GM23338 (cell line): ENCODE measurements at regions not wholly inside any gene's neighbourhood (a gene's known extent, or its start where the extent isn't known, plus 50 kb on each side); places are given as distances from the start of the nearest gene placed in this dataset.

Source experiments
- ATAC-seq: fragments of 200-7000 bp; cut with Tn5 transposase; 3 replicates; pipeline ENCODE4 v1.9.1; 2020
- DNase-seq: peaks from one replicate; pipeline ENCODE4 v3.0.0-alpha.2; 2015; ENCODE audit warnings: low spot score
- H2AFZ ChIP-seq: fragments of 200-600 bp; sonication (generic); 2 replicates; pipeline ENCODE4 v1.8.0; 2016; ENCODE audit warnings: antibody characterized with exemption, mild to moderate bottlenecking, moderate library complexity
- H3F3A ChIP-seq: fragments of 200-600 bp; sonication (generic); replicated peaks from 2 replicates; pipeline ENCODE4 v1.8.0; 2017; ENCODE audit warnings: antibody characterized with exemption, mixed run types, low read depth
- H3K27ac ChIP-seq: fragments of 200-600 bp; sonication (generic); 2 replicates; pipeline ENCODE4 v1.6.1; 2016; ENCODE audit warnings: low read depth
- H3K27me3 ChIP-seq: fragments of 200-600 bp; sonication (generic); 2 replicates; pipeline ENCODE4 v1.8.0; 2016; ENCODE audit warnings: mild to moderate bottlenecking, mixed run types, moderate library complexity; ENCODE audit not compliant: insufficient read depth
- H3K36me3 ChIP-seq: fragments of 200-600 bp; sonication (generic); 2 replicates; pipeline ENCODE4 v1.8.0; 2016; ENCODE audit warnings: mild to moderate bottlenecking; ENCODE audit not compliant: insufficient read depth
- H3K4me1 ChIP-seq: fragments of 200-600 bp; sonication (generic); 2 replicates; pipeline ENCODE4 v1.8.0; 2016; ENCODE audit warnings: mild to moderate bottlenecking, moderate library complexity; ENCODE audit not compliant: insufficient read depth
- H3K4me2 ChIP-seq: fragments of 200-600 bp; sonication (generic); 2 replicates; pipeline ENCODE4 v1.7.1; 2017; ENCODE audit warnings: mixed run types
- H3K4me3 ChIP-seq: fragments of 200-600 bp; sonication (generic); 2 replicates; pipeline ENCODE4 v1.6.1; 2016; ENCODE audit warnings: mixed run types
- H3K79me2 ChIP-seq: fragments of 200-600 bp; sonication (generic); replicated peaks from 2 replicates; pipeline ENCODE4 v1.8.0; 2017; ENCODE audit warnings: mild to moderate bottlenecking; ENCODE audit not compliant: insufficient read depth
- H3K9me2 ChIP-seq: fragments of 200-600 bp; sonication (generic); 2 replicates; pipeline ENCODE4 v1.8.0; 2017; ENCODE audit not compliant: insufficient read depth
- H4K20me1 ChIP-seq: fragments of 200-600 bp; sonication (generic); replicated peaks from 2 replicates; pipeline ENCODE4 v1.8.0; 2017; ENCODE audit warnings: mild to moderate bottlenecking; ENCODE audit not compliant: insufficient read depth
- H3K27ac Mint-ChIP-seq: 2 replicates; pipeline ENCODE4 v1.8.0; 2020; ENCODE audit warnings: inconsistent platforms, mild to moderate bottlenecking, moderate library complexity, mixed read lengths
- H3K27me3 Mint-ChIP-seq: 3 replicates; pipeline ENCODE4 v1.8.0; 2022; ENCODE audit warnings: low read depth, mild to moderate bottlenecking, moderate library complexity, mixed read lengths, inconsistent platforms; ENCODE audit not compliant: insufficient read depth, poor library complexity
- H3K36me3 Mint-ChIP-seq: 3 replicates; pipeline ENCODE4 v1.8.0; 2021; ENCODE audit warnings: low read depth, mild to moderate bottlenecking, inconsistent platforms, moderate library complexity, mixed read lengths
- H3K4me1 Mint-ChIP-seq: 3 replicates; pipeline ENCODE4 v1.8.0; 2020; ENCODE audit warnings: mild to moderate bottlenecking, inconsistent platforms, mixed read lengths
- H3K4me3 Mint-ChIP-seq: 3 replicates; pipeline ENCODE4 v1.8.0; 2021; ENCODE audit warnings: moderate library complexity, mild to moderate bottlenecking, inconsistent platforms, mixed read lengths
- H3K9me3 Mint-ChIP-seq: 3 replicates; pipeline ENCODE4 v1.8.0; 2020; ENCODE audit warnings: moderate library complexity, mild to moderate bottlenecking, inconsistent platforms, mixed read lengths
- CREB1 ChIP-seq: fragments of 250-450 bp; sonication (Bioruptor Pico); IDR thresholded peaks from 2 replicates; pipeline ENCODE4 v1.5.0; 2020; ENCODE audit warnings: low read depth, mild to moderate bottlenecking, moderate library complexity
- CTCF ChIP-seq, 2 experiments: fragments of 200-600 bp in 1 of 2; sonication (generic) in 1 of 2; conservative IDR thresholded peaks; 2 replicates each; pipeline versions ENCODE4 v1.5.1 to v1.6.1; 2016 to 2017; ENCODE audit warnings: antibody characterized with exemption in 2 of 2, low read depth in 2 of 2, mild to moderate bottlenecking in 2 of 2, moderate library complexity in 1 of 2
- EZH2 ChIP-seq: fragments of 200-600 bp; sonication (generic); IDR thresholded peaks from one replicate; pipeline ENCODE4 v1.8.0; 2017; ENCODE audit warnings: antibody characterized with exemption, mild to moderate bottlenecking, low read depth; ENCODE audit not compliant: unreplicated experiment
- NANOG ChIP-seq: IDR thresholded peaks from 2 replicates; pipeline ENCODE4 v1.6.1; 2016; ENCODE audit warnings: antibody characterized with exemption, borderline replicate concordance
- POLR2AphosphoS5 ChIP-seq: IDR thresholded peaks from 2 replicates; pipeline ENCODE4 v1.6.1; 2016; ENCODE audit warnings: antibody characterized with exemption, low read depth
- REST ChIP-seq: IDR thresholded peaks from one replicate; pipeline ENCODE4 v1.6.1; 2018; ENCODE audit warnings: antibody characterized with exemption; ENCODE audit not compliant: unreplicated experiment
- STAT1 ChIP-seq: IDR thresholded peaks from one replicate; pipeline ENCODE4 v1.6.1; 2016; ENCODE audit warnings: antibody characterized with exemption; ENCODE audit not compliant: unreplicated experiment
- ZNF462 ChIP-seq: fragments of 250-450 bp; sonication (Bioruptor Pico); IDR thresholded peaks from 2 replicates; pipeline ENCODE4 v1.5.0; 2020; ENCODE audit warnings: mild to moderate bottlenecking, moderate library complexity

GRCh38 chr13:34647379-34648150 lies 294.5 kb upstream of the NBEA start:
- TF ChIP-seq NANOG (no peak), POLR2AphosphoS5 (no peak)
- H3K4me3 ChIP-seq: no peak overlapping the region
- H3K4me2 ChIP-seq: no peak overlapping the region
- H4K20me1 ChIP-seq: no peaks in the 10 kb centered on the region
- H3K27me3 ChIP-seq: no peaks in the 10 kb centered on the region
- H3F3A ChIP-seq: no peaks in the 10 kb centered on the region
- H2AFZ ChIP-seq: no peak overlapping the region
- Mint-ChIP-seq H3K36me3 (peaks cover 11% of the 10 kb centered on the region; the same call in 2 of the 3 replicates), H3K4me3 (no peak overlapping the region), H3K27ac (no peak overlapping the region), H3K9me3 (peaks cover 20% of the 10 kb centered on the region), H3K27me3 (no peaks in the 10 kb centered on the region), H3K4me1 (peaks cover 8% of the 10 kb centered on the region; the same call in 2 of the 3 replicates)
- no peaks in the 10 kb centered on the region for H3K4me1 ChIP-seq
- DNase-seq (no peak), ATAC-seq (no peak)
- H3K79me2 ChIP-seq: no peaks in the 10 kb centered on the region
- no peaks in the 10 kb centered on the region for H3K36me3 ChIP-seq
- peaks cover 22% of the 10 kb centered on the region; the same call in 1 of the 2 replicates for H3K9me2 ChIP-seq
- H3K27ac ChIP-seq: no peak overlapping the region

GRCh38 chr13:34654203-34654602 lies 287.9 kb upstream of the NBEA start:
- Histone ChIP-seq H3K4me3 (no peak overlapping the region), H3K4me1 (no peaks in the 10 kb centered on the region), H4K20me1 (no peaks in the 10 kb centered on the region), H3K27me3 (no peaks in the 10 kb centered on the region), H3K27ac (no peak overlapping the region), H3K9me2 (peaks cover 6% of the 10 kb centered on the region; the same call in 1 of the 2 replicates), H3K4me2 (no peak overlapping the region), H3F3A (no peaks in the 10 kb centered on the region), H3K79me2 (no peaks in the 10 kb centered on the region), H3K36me3 (0 out of 2 replicates have a peak, but pooled peaks cover 3% of the 10 kb centered on the region), H2AFZ (peak overlapping the region; percentile 56; the same call in 1 of the 2 replicates)
- peak; percentile 9 for DNase-seq
- peaks cover 27% of the 10 kb centered on the region for H3K9me3 Mint-ChIP-seq
- no peaks in the 10 kb centered on the region for H3K27me3 Mint-ChIP-seq
- 0 out of 3 replicates have a peak, but pooled peaks cover 3% of the 10 kb centered on the region for H3K4me1 Mint-ChIP-seq
- H3K4me3 Mint-ChIP-seq: no peak overlapping the region
- ATAC-seq: no peak
- no peak overlapping the region for H3K27ac Mint-ChIP-seq
- peaks cover 16% of the 10 kb centered on the region for H3K36me3 Mint-ChIP-seq
- no peak for TF ChIP-seq NANOG
- TF ChIP-seq CREB1: no peak
- no peak for TF ChIP-seq EZH2
- no peak for TF ChIP-seq ZNF462 (CRISPR knock-in tag)
- TF ChIP-seq REST: no peak
- TF ChIP-seq CTCF (conservative IDR thresholded peaks at IDR 0.05; ENCODE audit: low read depth in 2 of 2): no peak
- no peak for TF ChIP-seq STAT1
- no peak for TF ChIP-seq POLR2AphosphoS5
